Sigmoid colon (tissue), 4 donors: ENCODE measurements at regions not wholly inside any gene's neighbourhood (a gene's known extent, or its start where the extent isn't known, plus 50 kb on each side); places are given as distances from the start of the nearest gene placed in this dataset.

Source experiments
- CTCF ChIP-seq, 4 experiments: fragments of 450-650 bp in 3 of 4; fragments of 200-600 bp in 1 of 4; IDR thresholded peaks; one replicate each; pipeline ENCODE4 v1.5.1; 2016 to 2019; ENCODE audit warnings: antibody characterized with exemption in 4 of 4, mild to moderate bottlenecking in 3 of 4, moderate library complexity in 2 of 4
- EP300 ChIP-seq, 4 donors: sonication (generic); formaldehyde crosslinking; IDR thresholded peaks; one replicate each; pipeline ENCODE4 v1.6.1; 2017; ENCODE audit warnings: antibody characterized with exemption in 4 of 4
- POLR2A ChIP-seq, 2 donors: fragments of 450-650 bp; IDR thresholded peaks; one replicate each; pipeline ENCODE4 v1.6.1; 2016; ENCODE audit warnings: antibody characterized with exemption in 2 of 2, mild to moderate bottlenecking in 2 of 2, moderate library complexity in 2 of 2
- POLR2AphosphoS5 ChIP-seq, 4 donors: sonication (generic); formaldehyde crosslinking; IDR thresholded peaks; one replicate each; pipeline ENCODE4 v1.6.1; 2017; ENCODE audit warnings: antibody characterized with exemption in 4 of 4

GRCh38 chr5:98630621-98631020, 142.8 kb upstream of the RGMB start:
- TF ChIP-seq POLR2A (IDR thresholded peaks at IDR 0.05) (no peak), CTCF (IDR thresholded peaks at IDR 0.05) (no peak), POLR2AphosphoS5 (IDR thresholded peaks at IDR 0.05) (no peak), EP300 (IDR thresholded peaks at IDR 0.05) (no peak)
